Fibroblast of lung (primary cell): ENCODE measurements at regions not wholly inside any gene's neighbourhood (a gene's known extent, or its start where the extent isn't known, plus 50 kb on each side); places are given as distances from the start of the nearest gene placed in this dataset.
A peak's percentile ranks its signal among the peaks of the same experiment; 100 is the strongest.

Experiments used
- DNase-seq, 2 donors: peaks; one replicate each; pipeline versions ENCODE4 v3.0.0 to v3.0.0-alpha.2; 2010; ENCODE audit warnings: low read depth in 2 of 2
- H2AFZ ChIP-seq: 2 replicates; pipeline ENCODE4 v1.5.1; 2012; ENCODE audit warnings: low read length, control low read depth, inconsistent platforms
- H3K27ac ChIP-seq: 2 replicates; pipeline ENCODE4 v1.5.1; 2011; ENCODE audit warnings: low read length, control low read depth; ENCODE audit not compliant: insufficient read depth
- H3K27me3 ChIP-seq: 2 replicates; pipeline ENCODE4 v1.5.1; 2011; ENCODE audit warnings: mild to moderate bottlenecking, low read length; ENCODE audit not compliant: control insufficient read depth, insufficient read depth
- H3K36me3 ChIP-seq: 2 replicates; pipeline ENCODE4 v1.5.1; 2011; ENCODE audit warnings: low read length; ENCODE audit not compliant: control insufficient read depth, insufficient read depth
- H3K4me1 ChIP-seq: 2 replicates; pipeline ENCODE4 v1.5.1; 2011; ENCODE audit warnings: low read length; ENCODE audit not compliant: control insufficient read depth, insufficient read depth; ENCODE audit errors: extremely low read depth
- H3K4me2 ChIP-seq: 2 replicates; pipeline ENCODE4 v1.5.1; 2011; ENCODE audit warnings: low read length, control low read depth; ENCODE audit not compliant: insufficient read depth; ENCODE audit errors: extremely low read depth
- H3K4me3 ChIP-seq, 4 experiments: fragments of 200-600 bp in 1 of 4; sonication (generic) in 1 of 4; replicated peaks in 1 of 4; 2 replicates each; pipeline ENCODE4 v1.5.1; 2011 to 2016; ENCODE audit warnings: low read length in 4 of 4, low read depth in 3 of 4, mild to moderate bottlenecking in 3 of 4, control low read depth in 2 of 4, inconsistent platforms in 1 of 4, mixed read lengths in 1 of 4; ENCODE audit not compliant: insufficient read depth in 1 of 4; ENCODE audit errors: control extremely low read depth in 1 of 4
- H3K79me2 ChIP-seq: 2 replicates; pipeline ENCODE4 v1.5.1; 2012; ENCODE audit warnings: mild to moderate bottlenecking, low read length, inconsistent platforms; ENCODE audit not compliant: control insufficient read depth, insufficient read depth
- H3K9ac ChIP-seq: 2 replicates; pipeline ENCODE4 v1.5.1; 2011; ENCODE audit warnings: mild to moderate bottlenecking, low read length, control low read depth; ENCODE audit not compliant: insufficient read depth
- H3K9me3 ChIP-seq: 2 replicates; pipeline ENCODE4 v1.5.1; 2012; ENCODE audit warnings: low read depth, low read length; ENCODE audit not compliant: control insufficient read depth, insufficient read depth
- H4K20me1 ChIP-seq: 2 replicates; pipeline ENCODE4 v1.5.1; 2011; ENCODE audit warnings: low read length; ENCODE audit not compliant: control insufficient read depth, insufficient read depth; ENCODE audit errors: extremely low read depth
- CTCF ChIP-seq, 2 donors: IDR thresholded peaks in 1 of 2; conservative IDR thresholded peaks in 1 of 2; 1 replicate in 1 of 2; 2 replicates in 1 of 2; pipeline ENCODE4 v1.5.1; 2011 to 2012; ENCODE audit warnings: low read length in 2 of 2, control low read depth in 1 of 2, inconsistent platforms in 1 of 2, low read depth in 1 of 2, mild to moderate bottlenecking in 1 of 2
- EZH2 ChIP-seq: IDR thresholded peaks from 2 replicates; pipeline ENCODE4 v1.5.1; 2012; ENCODE audit warnings: low read length, control low read depth, mild to moderate bottlenecking; ENCODE audit errors: missing control alignments

- H3K4me3 ChIP-seq: no peak overlapping the region
- H3K4me1 ChIP-seq: no peaks in the 10 kb centered on the region
- TF ChIP-seq CTCF (conservative IDR thresholded peaks at IDR 0.05 in 1 of 2, IDR thresholded peaks at IDR 0.05 in 1 of 2; ENCODE audit: low read depth in 1 of 2, low read length in 2 of 2): no peak
- no peak for TF ChIP-seq EZH2
- peak overlapping the region; percentile 31 for H2AFZ ChIP-seq
- no peaks in the 10 kb centered on the region for H3K36me3 ChIP-seq
- no peaks in the 10 kb centered on the region for H4K20me1 ChIP-seq
- no peaks in the 10 kb centered on the region for H3K27me3 ChIP-seq
- H3K9ac ChIP-seq: no peak overlapping the region
- no peaks in the 10 kb centered on the region for H3K79me2 ChIP-seq
- no peak overlapping the region for H3K27ac ChIP-seq
- peak; percentile 20 to 86 for DNase-seq
- H3K9me3 ChIP-seq: no peaks in the 10 kb centered on the region
- no peak overlapping the region for H3K4me2 ChIP-seq
Observed at GRCh38 chr6:21922086-21922485, 328.5 kb downstream of the SOX4 start.

GRCh38 chr6:21924002-21924401 lies 330.5 kb downstream of the SOX4 start:
- TF ChIP-seq EZH2: no peak
- no peak for DNase-seq
- H3K79me2 ChIP-seq: no peaks in the 10 kb centered on the region
- H4K20me1 ChIP-seq: no peaks in the 10 kb centered on the region
- no peak overlapping the region for H2AFZ ChIP-seq
- no peak overlapping the region for H3K4me2 ChIP-seq
- H3K9me3 ChIP-seq: no peaks in the 10 kb centered on the region
- no peaks in the 10 kb centered on the region for H3K36me3 ChIP-seq
- H3K9ac ChIP-seq: no peak overlapping the region
- no peaks in the 10 kb centered on the region for H3K4me1 ChIP-seq
- no peaks in the 10 kb centered on the region for H3K27me3 ChIP-seq
- no peak overlapping the region for H3K4me3 ChIP-seq
- no peak overlapping the region for H3K27ac ChIP-seq

- Histone ChIP-seq H3K9ac (no peak overlapping the region), H2AFZ (no peak overlapping the region), H3K4me2 (no peak overlapping the region), H3K4me3 (no peak overlapping the region), H4K20me1 (no peaks in the 10 kb centered on the region), H3K36me3 (no peaks in the 10 kb centered on the region), H3K27ac (no peak overlapping the region), H3K4me1 (no peaks in the 10 kb centered on the region), H3K27me3 (no peaks in the 10 kb centered on the region), H3K9me3 (no peaks in the 10 kb centered on the region), H3K79me2 (no peaks in the 10 kb centered on the region)
- TF ChIP-seq CTCF (conservative IDR thresholded peaks at IDR 0.05 in 1 of 2, IDR thresholded peaks at IDR 0.05 in 1 of 2; ENCODE audit: low read depth in 1 of 2, low read length in 2 of 2) (no peak), EZH2 (no peak)
- DNase-seq: no peak
Observed at GRCh38 chr6:21928827-21929226, 335.3 kb downstream of the SOX4 start.
